Large intestine (tissue), 3 donors: ENCODE measurements at regions not wholly inside any gene's neighbourhood (a gene's known extent, or its start where the extent isn't known, plus 50 kb on each side); places are given as distances from the start of the nearest gene placed in this dataset.

Experiments
- DNase-seq, 2 donors: peaks; one replicate each; pipeline versions ENCODE4 v3.0.0 to v3.0.0-alpha.2; 2013
- H3K27ac ChIP-seq: one replicate; pipeline ENCODE4 v1.5.1; 2013; ENCODE audit warnings: low read length
- H3K27me3 ChIP-seq: 2 replicates; pipeline ENCODE4 v1.6.1; 2013; ENCODE audit warnings: low read length; ENCODE audit not compliant: control insufficient read depth, insufficient read depth
- H3K36me3 ChIP-seq: 2 replicates; pipeline ENCODE4 v1.6.1; 2013; ENCODE audit warnings: low read length; ENCODE audit not compliant: control insufficient read depth, insufficient read depth
- H3K4me1 ChIP-seq: one replicate; pipeline ENCODE4 v1.6.1; 2013; ENCODE audit warnings: low read length; ENCODE audit not compliant: control insufficient read depth, insufficient read depth
- H3K4me3 ChIP-seq: one replicate; pipeline ENCODE4 v1.5.1; 2013; ENCODE audit warnings: low read length
- H3K9me3 ChIP-seq: one replicate; pipeline ENCODE4 v1.6.1; 2013; ENCODE audit warnings: mild to moderate bottlenecking, low read depth, low read length, moderate library complexity; ENCODE audit not compliant: control insufficient read depth
- WGBS: methylation state at CpG from one replicate; pipeline ENCODE4 v1.1.5; 2013; ENCODE audit warnings: low lambda C conversion rate; ENCODE audit not compliant: insufficient coverage; 5-methylcytosine and 5-hydroxymethylcytosine counted together

DNA sequence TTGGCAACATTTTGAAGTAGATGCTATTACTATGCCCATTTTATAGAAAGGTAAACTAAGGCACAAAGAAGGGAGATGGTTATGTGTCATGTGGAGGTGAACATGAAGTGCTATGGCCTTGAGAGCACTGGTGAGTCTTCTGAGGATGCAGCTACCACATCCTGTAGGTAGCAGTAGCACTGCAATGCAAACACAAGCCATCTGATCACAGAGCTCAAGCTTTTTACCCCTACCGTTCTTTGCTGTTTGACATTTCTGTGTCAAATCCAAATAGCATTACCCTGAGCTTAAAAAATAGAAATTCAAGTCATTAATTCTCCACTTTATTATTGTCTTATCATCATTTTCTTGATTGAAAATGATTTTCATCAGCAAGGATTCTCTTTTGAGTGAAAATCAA is 382.9 kb downstream of the KCTD12 start:
- H3K36me3 ChIP-seq, result no peaks in the 10 kb centered on the region
- H3K4me3 ChIP-seq, result no peak overlapping the region
- no peak overlapping the region for H3K27ac ChIP-seq
- H3K27me3 ChIP-seq, result no peaks in the 10 kb centered on the region
- no peaks in the 10 kb centered on the region for H3K9me3 ChIP-seq
- no peak for DNase-seq
- H3K4me1 ChIP-seq, result no peaks in the 10 kb centered on the region
- no CpG with 5 or more reads among the region's 1 CpG for WGBS

DNA sequence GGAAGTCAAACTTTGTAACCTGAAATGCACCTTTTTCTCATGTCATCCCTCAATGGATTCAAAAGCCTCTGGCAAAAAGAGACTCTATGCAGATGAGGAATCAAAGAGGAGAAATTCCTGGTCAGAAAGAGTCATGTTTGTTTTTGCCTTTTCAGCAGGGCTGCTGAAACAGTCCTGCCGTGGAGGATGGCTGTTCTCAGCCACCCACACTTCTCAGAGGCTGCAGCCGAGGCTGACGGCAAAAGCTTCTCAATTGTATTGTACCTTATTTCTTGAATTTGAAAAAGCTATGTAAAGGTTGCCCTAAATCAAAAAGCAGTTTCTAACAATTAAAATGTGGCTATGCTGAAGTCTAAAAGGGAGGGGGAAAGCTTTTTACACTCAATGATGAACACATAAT is 385.3 kb downstream of the KCTD12 start:
- Histone ChIP-seq H3K27me3 (no peaks in the 10 kb centered on the region), H3K9me3 (no peaks in the 10 kb centered on the region), H3K4me1 (no peaks in the 10 kb centered on the region), H3K4me3 (no peak overlapping the region), H3K36me3 (no peaks in the 10 kb centered on the region), H3K27ac (no peak overlapping the region)
- DNase-seq, result no peak
- WGBS, result no CpG with 5 or more reads among the region's 3 CpGs

DNA sequence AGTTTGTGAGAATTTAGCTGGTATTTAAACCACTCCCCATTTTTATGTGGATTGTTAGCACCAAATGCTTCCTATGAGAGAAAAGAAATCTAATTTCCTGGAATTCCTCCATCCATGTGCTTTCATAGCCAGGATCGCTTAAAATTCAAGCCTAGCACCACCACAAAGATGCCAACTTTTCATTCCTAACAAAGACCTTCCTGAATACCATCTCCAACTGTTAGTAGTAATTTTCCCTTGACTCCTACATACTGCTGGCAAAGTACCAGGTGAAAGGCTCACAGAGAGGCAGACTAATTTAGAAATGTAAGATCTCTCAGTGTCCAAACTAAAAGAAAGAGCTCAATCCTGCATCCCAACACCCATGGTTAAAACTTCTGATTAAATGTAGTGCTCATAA is 386.3 kb downstream of the KCTD12 start:
- H3K27me3 ChIP-seq, result no peaks in the 10 kb centered on the region
- DNase-seq, result no peak
- H3K4me3 ChIP-seq, result no peak overlapping the region
- WGBS, result no CpG with 5 or more reads among the region's 1 CpG
- no peak overlapping the region for H3K27ac ChIP-seq
- no peaks in the 10 kb centered on the region for H3K4me1 ChIP-seq
- no peaks in the 10 kb centered on the region for H3K9me3 ChIP-seq
- no peaks in the 10 kb centered on the region for H3K36me3 ChIP-seq

DNA sequence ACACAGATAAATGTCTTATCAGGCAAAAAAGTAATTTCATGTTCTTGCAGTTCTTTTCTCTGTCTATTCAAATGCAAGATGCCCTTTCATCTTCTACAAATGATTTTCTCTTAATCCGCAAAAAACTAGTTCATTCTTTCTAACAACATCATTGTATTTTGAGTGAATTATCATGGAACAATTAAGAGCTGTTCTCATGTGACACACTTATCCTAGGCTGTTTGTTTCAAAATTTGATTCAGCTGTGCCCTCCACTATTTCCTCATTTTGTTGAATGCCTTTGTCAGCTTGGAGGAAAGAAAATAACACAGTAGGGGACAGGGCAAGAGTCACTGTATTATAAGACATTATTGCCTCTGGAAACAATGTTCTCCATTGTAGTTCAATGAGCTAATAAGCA is 396.9 kb downstream of the KCTD12 start:
- H3K9me3 ChIP-seq, result no peaks in the 10 kb centered on the region
- no peaks in the 10 kb centered on the region for H3K36me3 ChIP-seq
- DNase-seq, result no peak
- no peak overlapping the region for H3K27ac ChIP-seq
- whole genome bisulfite sequencing, result 88% methylated on average over 1 of the region's 1 CpG
- no peaks in the 10 kb centered on the region for H3K27me3 ChIP-seq
- H3K4me3 ChIP-seq, result no peak overlapping the region
- no peaks in the 10 kb centered on the region for H3K4me1 ChIP-seq

DNA sequence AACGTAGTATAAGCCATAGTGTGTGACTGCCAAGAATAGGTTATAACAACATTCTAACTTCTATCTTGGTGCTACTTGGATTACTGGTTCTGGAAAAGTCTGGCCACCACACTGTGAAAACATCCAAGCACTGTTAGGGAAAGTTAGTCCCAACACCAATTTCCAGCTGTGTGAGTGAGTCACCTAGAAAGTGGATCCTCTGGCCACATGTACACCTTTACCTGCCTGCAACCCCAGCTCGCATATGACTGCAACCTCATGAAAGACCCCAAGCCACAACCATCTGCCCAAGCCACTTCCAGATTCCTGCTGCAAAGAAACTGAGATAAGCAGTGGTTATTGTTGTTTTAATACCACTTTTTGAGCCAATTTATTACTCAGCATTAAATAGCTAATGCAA is 404.5 kb downstream of the KCTD12 start:
- DNase-seq, result no peak
- Histone ChIP-seq H3K4me1 (no peaks in the 10 kb centered on the region), H3K36me3 (no peaks in the 10 kb centered on the region), H3K9me3 (no peaks in the 10 kb centered on the region), H3K27me3 (no peaks in the 10 kb centered on the region), H3K4me3 (no peak overlapping the region), H3K27ac (no peak overlapping the region)
- WGBS, result no CpG with 5 or more reads among the region's 2 CpGs

DNA sequence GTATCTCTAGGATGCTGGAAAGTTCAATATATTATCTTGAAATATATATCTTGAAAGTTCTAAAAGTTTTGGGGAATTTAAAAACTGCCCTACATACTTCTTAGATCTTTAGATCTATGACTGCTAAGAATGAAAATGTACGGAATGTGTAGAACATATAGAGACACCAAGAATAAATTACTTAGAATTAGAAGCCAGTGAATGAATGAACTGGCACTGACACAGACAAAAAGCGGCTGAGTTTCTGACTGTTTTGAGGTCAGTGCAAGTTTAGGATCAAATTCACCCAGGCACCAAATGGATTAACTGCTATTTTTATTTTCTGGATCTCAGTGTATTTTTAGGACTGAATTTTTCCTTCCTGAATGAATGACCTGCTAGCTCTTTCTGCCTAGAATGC is 411.2 kb downstream of the KCTD12 start:
- H3K27ac ChIP-seq, result no peak overlapping the region
- H3K27me3 ChIP-seq, result no peaks in the 10 kb centered on the region
- H3K36me3 ChIP-seq, result no peaks in the 10 kb centered on the region
- H3K4me1 ChIP-seq, result no peaks in the 10 kb centered on the region
- DNase-seq, result no peak
- no peak overlapping the region for H3K4me3 ChIP-seq
- WGBS, result no CpG with 5 or more reads among the region's 2 CpGs
- H3K9me3 ChIP-seq, result no peaks in the 10 kb centered on the region

DNA sequence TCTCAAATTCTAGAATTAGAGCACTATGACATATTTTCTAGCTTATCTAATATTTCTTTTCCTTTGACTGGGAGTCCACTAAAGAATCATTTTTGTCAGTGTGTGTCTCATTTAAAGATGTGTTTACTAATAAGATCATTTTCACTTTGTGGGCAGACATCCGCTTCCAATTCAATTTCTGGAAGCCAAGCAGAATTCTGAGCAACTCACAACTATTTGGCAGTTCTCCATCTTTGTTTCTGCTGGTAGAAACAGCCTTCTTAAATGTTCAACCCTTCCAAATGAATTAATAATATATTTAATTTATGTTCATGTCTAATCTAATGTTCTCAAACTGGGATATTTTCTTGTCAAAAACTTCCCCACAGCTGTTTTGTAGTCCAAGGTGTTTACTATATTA is 411.8 kb downstream of the KCTD12 start:
- H3K27ac ChIP-seq, result no peak overlapping the region
- no peak overlapping the region for H3K4me3 ChIP-seq
- H3K4me1 ChIP-seq, result no peaks in the 10 kb centered on the region
- WGBS, result 100% methylated on average over 1 of the region's 1 CpG
- H3K36me3 ChIP-seq, result no peaks in the 10 kb centered on the region
- no peaks in the 10 kb centered on the region for H3K27me3 ChIP-seq
- DNase-seq, result no peak
- H3K9me3 ChIP-seq, result no peaks in the 10 kb centered on the region

DNA sequence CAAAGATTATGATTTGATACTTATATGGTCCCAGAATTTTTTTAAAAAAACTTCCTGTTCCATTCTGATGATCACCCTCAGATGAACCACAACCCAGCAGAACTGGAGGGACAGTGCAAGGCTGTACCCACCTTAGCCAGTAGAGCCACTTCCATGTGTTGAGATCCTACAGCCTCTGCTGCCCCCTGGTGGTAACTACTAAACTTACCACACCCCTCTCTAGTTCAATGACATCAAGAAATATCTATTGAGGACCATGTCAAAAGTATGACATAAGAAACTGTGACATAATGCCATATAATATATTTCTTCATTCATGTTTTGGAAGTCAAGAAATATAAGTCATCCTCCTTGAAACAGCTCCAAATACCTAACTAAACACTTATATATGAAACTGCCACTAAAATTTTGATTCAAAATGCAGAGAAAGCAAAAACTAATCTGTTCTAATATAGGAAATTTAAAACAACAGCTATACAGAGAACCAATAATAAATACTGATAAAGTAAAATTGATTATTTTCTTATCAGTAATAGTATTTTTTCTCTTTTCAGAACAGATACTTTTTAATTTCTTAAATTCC is 412.6 kb downstream of the KCTD12 start:
- no peak overlapping the region for H3K4me3 ChIP-seq
- no peaks in the 10 kb centered on the region for H3K4me1 ChIP-seq
- no peaks in the 10 kb centered on the region for H3K27me3 ChIP-seq
- no peak overlapping the region for H3K27ac ChIP-seq
- H3K36me3 ChIP-seq, result no peaks in the 10 kb centered on the region
- no peaks in the 10 kb centered on the region for H3K9me3 ChIP-seq
- DNase-seq, result peak; percentile 52 to 54

DNA sequence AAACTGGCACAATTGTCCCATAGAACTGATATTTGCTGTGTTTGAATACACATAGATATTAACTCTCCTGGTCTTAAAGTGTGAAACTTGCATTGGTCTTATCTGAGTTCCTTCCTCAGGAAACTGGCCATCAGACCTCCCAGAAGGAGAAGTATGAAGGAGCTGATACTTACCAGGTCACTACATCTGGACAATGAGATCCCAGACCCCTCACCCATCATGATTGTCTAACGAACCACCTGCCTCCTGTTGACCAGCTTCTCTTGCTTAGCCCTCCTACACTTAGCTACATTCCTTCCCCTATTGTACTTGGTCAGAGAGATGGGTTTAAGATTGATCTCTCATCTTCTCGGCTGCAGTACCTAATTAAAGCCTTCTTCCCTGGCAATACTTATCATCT is 413.3 kb downstream of the KCTD12 start:
- DNase-seq, result no peak
- H3K9me3 ChIP-seq, result no peaks in the 10 kb centered on the region
- WGBS, result no CpG with 5 or more reads among the region's 2 CpGs
- no peak overlapping the region for H3K4me3 ChIP-seq
- no peaks in the 10 kb centered on the region for H3K27me3 ChIP-seq
- H3K36me3 ChIP-seq, result no peaks in the 10 kb centered on the region
- H3K4me1 ChIP-seq, result no peaks in the 10 kb centered on the region
- no peak overlapping the region for H3K27ac ChIP-seq

DNA sequence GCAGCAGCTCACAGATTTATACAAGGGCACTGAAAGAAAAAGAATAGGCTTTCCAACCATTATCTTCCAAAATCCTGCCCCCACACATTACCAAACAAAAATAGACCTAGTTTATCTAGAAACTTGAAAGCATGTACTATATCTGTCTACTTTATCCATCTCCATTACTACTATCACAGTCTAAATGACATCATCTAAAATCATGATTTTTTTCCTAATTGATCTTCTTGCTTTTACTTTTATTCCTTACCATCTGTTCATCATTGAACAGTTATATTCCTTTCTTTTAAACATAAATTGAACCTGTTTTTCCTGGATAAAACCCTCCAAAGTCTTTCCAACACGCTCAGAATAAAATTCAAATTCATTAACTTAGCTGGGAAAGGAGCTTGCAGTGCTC is 414.7 kb downstream of the KCTD12 start:
- Histone ChIP-seq H3K4me3 (no peak overlapping the region), H3K4me1 (no peaks in the 10 kb centered on the region), H3K27me3 (no peaks in the 10 kb centered on the region), H3K36me3 (no peaks in the 10 kb centered on the region), H3K27ac (no peak overlapping the region), H3K9me3 (no peaks in the 10 kb centered on the region)
- no peak for DNase-seq
- 100% methylated on average over 1 of the region's 1 CpG for WGBS

DNA sequence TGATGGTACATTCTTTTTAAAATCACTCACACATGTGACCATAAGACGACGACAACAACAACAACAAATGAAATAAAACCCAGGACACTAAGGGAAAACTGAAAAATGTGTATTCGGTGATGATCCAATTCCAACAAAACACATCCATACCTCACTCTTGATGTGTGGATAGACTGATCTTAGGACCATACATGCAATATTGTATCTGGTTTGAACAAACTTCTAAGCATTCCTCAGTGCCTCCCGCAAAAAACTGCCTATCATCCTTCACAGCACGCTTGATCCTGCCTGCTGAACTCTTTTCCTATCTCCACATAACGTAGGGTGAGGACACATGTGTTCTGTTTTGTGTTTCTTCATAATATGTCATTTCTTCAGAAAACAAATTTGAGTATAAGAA is 415.2 kb downstream of the KCTD12 start:
- no peaks in the 10 kb centered on the region for H3K36me3 ChIP-seq
- WGBS, result no CpG with 5 or more reads among the region's 6 CpGs
- no peaks in the 10 kb centered on the region for H3K27me3 ChIP-seq
- no peak overlapping the region for H3K27ac ChIP-seq
- H3K4me1 ChIP-seq, result no peaks in the 10 kb centered on the region
- DNase-seq, result no peak
- no peak overlapping the region for H3K4me3 ChIP-seq
- H3K9me3 ChIP-seq, result no peaks in the 10 kb centered on the region
